IPS DF 6.9 (cell line): ENCODE measurements at regions not wholly inside any gene's neighbourhood (a gene's known extent, or its start where the extent isn't known, plus 50 kb on each side); places are given as distances from the start of the nearest gene placed in this dataset.
"Not testable (repeated sequence)": the region's sequence is repeated elsewhere in the genome, so short reads cannot be mapped to it uniquely, and the experiment has no call there.

Source experiments
- DNase-seq: peaks from one replicate; pipeline ENCODE4 v3.0.0-alpha.2; 2013; ENCODE audit warnings: low read depth, low spot score
- H3K27ac ChIP-seq: one replicate; pipeline ENCODE4 v1.5.1; 2013; ENCODE audit warnings: low read length, control low read depth
- H3K27me3 ChIP-seq: 2 replicates; pipeline ENCODE4 v1.6.1; 2013; ENCODE audit warnings: mild to moderate bottlenecking, low read length; ENCODE audit not compliant: control insufficient read depth, insufficient read depth
- H3K36me3 ChIP-seq: 2 replicates; pipeline ENCODE4 v1.6.1; 2013; ENCODE audit warnings: low read length; ENCODE audit not compliant: control insufficient read depth, insufficient read depth
- H3K4me1 ChIP-seq: 2 replicates; pipeline ENCODE4 v1.6.1; 2013; ENCODE audit warnings: low read length; ENCODE audit not compliant: control insufficient read depth, insufficient read depth
- H3K4me3 ChIP-seq: 2 replicates; pipeline ENCODE4 v1.5.1; 2013; ENCODE audit warnings: mild to moderate bottlenecking, low read length
- H3K9me3 ChIP-seq: 2 replicates; pipeline ENCODE4 v1.6.1; 2013; ENCODE audit warnings: low read length, inconsistent platforms; ENCODE audit not compliant: control insufficient read depth, insufficient read depth
- WGBS: extraction: QIAGEN DNeasy Blood & Tissue Kit; methylation state at CpG from one replicate; pipeline ENCODE4 v1.1.7; 2013; ENCODE audit warnings: mixed read lengths, missing lambda C conversion rate; ENCODE audit not compliant: insufficient read length, insufficient coverage; 5-methylcytosine and 5-hydroxymethylcytosine counted together

DNA sequence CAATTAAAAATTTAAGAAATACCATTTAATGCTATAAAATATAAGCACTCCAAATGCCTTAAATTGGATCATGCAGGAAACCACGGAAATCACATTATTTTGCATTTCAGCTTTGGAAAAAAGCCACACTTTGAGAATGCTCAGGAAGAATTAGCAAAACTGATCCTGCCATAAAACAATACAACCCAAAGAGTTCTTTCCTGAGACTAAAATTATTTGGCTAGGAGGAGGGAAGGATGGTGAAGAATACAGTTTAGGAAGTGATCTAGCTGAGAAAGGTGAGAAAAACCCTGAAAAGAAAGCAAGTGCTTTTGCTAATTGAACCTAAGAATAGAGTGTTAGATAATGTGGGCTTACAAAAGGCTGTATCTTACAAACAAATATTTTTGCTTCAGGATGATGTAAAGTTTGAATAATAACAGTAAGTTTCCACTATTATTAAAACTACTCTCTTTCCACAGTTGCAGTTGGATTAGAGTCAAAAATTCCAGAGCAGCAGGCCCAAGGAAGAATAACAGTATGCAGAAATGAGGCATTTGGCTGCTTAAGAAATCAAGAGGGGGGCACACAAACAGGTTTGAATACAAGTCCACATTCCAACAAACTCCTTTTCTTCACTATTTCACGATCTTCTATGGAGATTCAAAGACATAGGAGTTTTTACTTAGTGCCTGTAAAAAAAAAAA is 565.4 kb downstream of the RFPL4B start:
- DNase-seq: no peak
- H3K4me3 ChIP-seq: no peak overlapping the region
- H3K27me3 ChIP-seq: no peaks in the 10 kb centered on the region
- H3K36me3 ChIP-seq: no peaks in the 10 kb centered on the region
- no CpG with 5 or more reads among the region's 2 CpGs for WGBS
- no peaks in the 10 kb centered on the region for H3K9me3 ChIP-seq
- H3K4me1 ChIP-seq: no peaks in the 10 kb centered on the region
- no peak overlapping the region for H3K27ac ChIP-seq

- H3K27me3 ChIP-seq, DNase-seq, H3K9me3 ChIP-seq, H3K36me3 ChIP-seq, H3K4me3 ChIP-seq, H3K4me1 ChIP-seq, H3K27ac ChIP-seq: not testable (repeated sequence)
- WGBS: no CpG with 5 or more reads among the region's 14 CpGs
These were observed 572.6 kb downstream of the RFPL4B start for GRCh38 chr6:112919744-112920143.

GRCh38 chr6:112920994-112921393 is 573.9 kb downstream of the RFPL4B start:
- no peak for DNase-seq
- Histone ChIP-seq H3K36me3 (no peaks in the 10 kb centered on the region), H3K27ac (no peak overlapping the region), H3K4me3 (no peak overlapping the region), H3K27me3 (no peaks in the 10 kb centered on the region), H3K9me3 (no peaks in the 10 kb centered on the region), H3K4me1 (no peaks in the 10 kb centered on the region)
- WGBS: no CpG with 5 or more reads among the region's 3 CpGs

DNA sequence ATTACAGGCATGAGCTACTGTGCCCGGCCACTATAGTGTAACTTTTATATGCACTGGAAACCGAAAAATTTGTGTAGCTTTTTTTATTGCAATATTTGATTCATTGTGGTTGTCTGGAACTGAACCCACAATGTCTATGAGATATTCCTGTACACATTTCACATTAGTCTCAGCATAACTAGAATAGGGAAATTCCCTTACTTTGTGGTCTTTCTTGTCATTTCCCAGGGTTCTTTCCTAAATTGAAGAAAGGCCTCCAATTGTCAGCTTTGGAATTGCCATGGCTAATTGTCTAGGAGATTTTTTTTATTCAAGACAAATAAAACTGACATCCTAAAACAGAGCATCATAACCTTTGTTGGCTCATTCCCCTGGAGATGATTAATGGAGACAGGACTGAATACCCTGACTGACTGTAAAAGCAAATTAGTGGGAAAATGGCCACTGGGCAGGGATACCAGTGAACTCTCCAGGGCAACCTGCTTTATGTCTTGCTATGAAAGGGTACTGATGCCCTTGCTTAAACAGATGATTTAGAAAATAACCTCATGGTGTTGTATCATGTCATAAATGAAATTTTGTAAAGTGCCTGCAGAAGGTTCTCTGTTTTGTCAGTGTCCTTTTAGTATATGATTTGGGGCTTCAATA is 576.9 kb downstream of the RFPL4B start:
- Histone ChIP-seq H3K4me3 (no peak overlapping the region), H3K4me1 (no peaks in the 10 kb centered on the region), H3K9me3 (no peaks in the 10 kb centered on the region), H3K27ac (no peak overlapping the region), H3K36me3 (no peaks in the 10 kb centered on the region), H3K27me3 (no peaks in the 10 kb centered on the region)
- no CpG with 5 or more reads among the region's 2 CpGs for WGBS
- no peak for DNase-seq

DNA sequence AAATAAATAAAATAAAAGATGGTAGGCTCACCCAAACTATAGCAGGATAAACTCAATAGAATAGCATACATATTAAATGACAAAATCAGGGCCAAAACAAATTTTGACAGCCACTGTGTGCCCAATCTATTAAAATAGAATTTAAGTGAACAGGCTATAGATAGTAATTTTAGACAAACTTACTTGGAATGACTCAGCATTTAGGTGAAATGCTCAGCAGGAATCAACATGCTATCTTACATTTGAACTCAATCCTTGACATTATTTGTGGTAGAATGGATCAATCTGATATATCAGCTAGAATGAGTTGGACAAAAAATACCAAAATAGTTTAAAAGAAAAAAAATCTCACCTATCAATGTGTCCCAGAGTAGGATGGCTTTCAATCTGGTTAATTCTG is 578.6 kb downstream of the RFPL4B start:
- Histone ChIP-seq H3K4me3 (no peak overlapping the region), H3K27ac (no peak overlapping the region), H3K27me3 (no peaks in the 10 kb centered on the region), H3K9me3 (no peaks in the 10 kb centered on the region), H3K36me3 (no peaks in the 10 kb centered on the region), H3K4me1 (no peaks in the 10 kb centered on the region; the same call in 1 of the 2 replicates)
- DNase-seq: no peak

- 100% methylated on average over 1 of the region's 4 CpGs for WGBS
- Histone ChIP-seq H3K4me1 (no peaks in the 10 kb centered on the region; the same call in 1 of the 2 replicates), H3K27me3 (no peaks in the 10 kb centered on the region), H3K36me3 (no peaks in the 10 kb centered on the region), H3K9me3 (no peaks in the 10 kb centered on the region), H3K4me3 (no peak overlapping the region), H3K27ac (no peak overlapping the region)
- no peak for DNase-seq
These were observed 580.7 kb downstream of the RFPL4B start for GRCh38 chr6:112927641-112928320.

- no peaks in the 10 kb centered on the region for H3K9me3 ChIP-seq
- H3K27ac ChIP-seq: no peak overlapping the region
- H3K36me3 ChIP-seq: no peaks in the 10 kb centered on the region
- no peak overlapping the region for H3K4me3 ChIP-seq
- H3K27me3 ChIP-seq: no peaks in the 10 kb centered on the region
- DNase-seq: no peak
- H3K4me1 ChIP-seq: no peaks in the 10 kb centered on the region; the same call in 1 of the 2 replicates
These were observed 582.5 kb downstream of the RFPL4B start for GRCh38 chr6:112929641-112930040.

DNA sequence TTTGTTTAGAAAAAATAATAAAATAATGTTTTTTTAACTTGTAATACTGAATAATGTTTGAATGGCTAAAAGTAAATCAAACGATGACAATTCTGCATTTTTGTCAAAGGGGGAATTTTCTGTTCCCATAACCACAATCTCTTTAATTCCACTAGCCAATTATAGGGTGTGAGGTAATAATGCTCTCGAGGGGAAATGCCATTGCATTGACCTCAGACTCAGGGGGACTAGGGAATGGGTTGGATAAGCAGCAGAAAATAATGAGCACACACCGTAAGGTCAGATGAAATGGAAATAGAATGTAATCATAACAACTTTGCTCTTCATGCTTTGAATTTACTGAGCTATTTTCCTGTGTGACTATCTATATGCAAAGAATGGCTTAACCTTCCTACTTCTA is 584.7 kb downstream of the RFPL4B start:
- WGBS: no CpG with 5 or more reads among the region's 3 CpGs
- Histone ChIP-seq H3K4me3 (no peak overlapping the region), H3K36me3 (no peaks in the 10 kb centered on the region), H3K4me1 (no peaks in the 10 kb centered on the region; the same call in 1 of the 2 replicates), H3K27ac (no peak overlapping the region), H3K27me3 (no peaks in the 10 kb centered on the region), H3K9me3 (no peaks in the 10 kb centered on the region)
- DNase-seq: no peak

DNA sequence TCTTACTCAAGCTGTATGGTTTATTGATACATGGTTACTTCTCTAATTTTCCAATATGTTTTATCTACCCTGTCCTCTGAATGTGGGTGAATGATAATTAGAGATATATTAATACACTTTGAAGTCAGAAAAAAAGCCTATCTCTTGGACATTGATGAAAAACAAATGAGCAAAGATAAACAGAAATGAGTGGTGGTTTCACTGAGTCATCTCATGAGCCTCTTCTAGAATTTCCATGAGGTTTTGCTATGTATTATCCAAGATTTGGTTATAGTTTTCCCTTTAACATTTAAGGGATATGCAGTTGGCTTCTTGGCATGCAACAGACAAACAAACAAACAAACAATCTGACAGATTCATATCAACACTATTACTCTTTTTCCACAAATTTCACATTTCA is 586.8 kb downstream of the RFPL4B start:
- Histone ChIP-seq H3K36me3 (no peaks in the 10 kb centered on the region), H3K27ac (no peak overlapping the region), H3K27me3 (no peaks in the 10 kb centered on the region), H3K9me3 (no peaks in the 10 kb centered on the region), H3K4me1 (no peaks in the 10 kb centered on the region; the same call in 1 of the 2 replicates), H3K4me3 (no peak overlapping the region)
- no peak for DNase-seq

DNA sequence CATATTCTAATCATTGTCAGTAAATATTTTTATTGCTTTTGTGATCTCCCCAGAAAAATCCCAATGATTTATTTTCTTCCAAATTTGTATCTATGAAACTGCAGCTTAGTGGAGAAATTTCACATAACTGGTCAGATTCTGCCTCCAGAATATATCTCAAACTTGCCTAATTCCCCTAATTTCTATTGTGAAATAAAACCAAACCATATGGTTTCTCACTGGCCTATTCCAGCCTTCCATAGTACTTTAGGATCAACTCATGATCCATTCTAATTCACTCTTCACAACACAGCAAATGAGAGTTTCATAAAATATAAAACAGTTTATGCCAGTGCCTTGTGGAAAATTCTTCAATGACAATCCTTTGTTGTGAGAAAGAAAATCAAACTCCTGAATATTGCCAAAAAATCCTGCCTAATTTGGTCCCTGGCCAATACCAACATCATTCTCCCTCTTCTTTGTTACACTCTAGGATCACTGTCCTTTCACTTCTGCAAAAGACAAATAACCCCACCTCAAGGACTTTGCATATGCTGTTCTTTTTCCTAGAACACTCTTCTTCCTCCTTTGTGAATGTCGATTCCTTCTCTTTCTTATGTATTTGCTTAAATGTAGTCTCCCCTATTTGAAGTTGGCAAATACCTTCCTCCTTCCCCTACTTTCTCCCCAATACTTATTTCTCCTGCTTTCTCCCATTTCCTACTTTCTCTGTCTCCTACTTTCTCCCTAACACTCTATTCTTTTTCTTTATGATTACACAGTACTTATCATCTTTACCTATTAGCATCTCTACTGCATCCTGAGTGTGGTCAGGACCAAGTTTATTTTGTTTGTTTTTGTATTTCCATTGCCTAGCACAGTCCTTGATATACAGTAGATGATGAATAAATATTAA is 587.5 kb downstream of the RFPL4B start:
- no peak overlapping the region for H3K27ac ChIP-seq
- no peak overlapping the region for H3K4me3 ChIP-seq
- DNase-seq: no peak
- no peaks in the 10 kb centered on the region for H3K9me3 ChIP-seq
- no peaks in the 10 kb centered on the region for H3K36me3 ChIP-seq
- H3K4me1 ChIP-seq: no peaks in the 10 kb centered on the region; the same call in 1 of the 2 replicates
- no CpG with 5 or more reads among the region's 1 CpG for WGBS
- no peaks in the 10 kb centered on the region for H3K27me3 ChIP-seq
